ENCODE measurements at regions not wholly inside any gene's neighbourhood (a gene's known extent, or its start where the extent isn't known, plus 50 kb on each side); places are given as distances from the start of the nearest gene placed in this dataset.

- H3K4me3 ChIP-seq: no peak overlapping the region
- no peaks in the 10 kb centered on the region for H3K9me3 ChIP-seq
- H3K36me3 ChIP-seq: no peaks in the 10 kb centered on the region
- no peak for DNase-seq (ENCODE audit: extremely low spot score in 2 of 2)
- intact Hi-C loops (cut with DNase I): no loop called here
- no peak overlapping the region for H3K27ac ChIP-seq
- no peaks in the 10 kb centered on the region for H3K27me3 ChIP-seq
- TF ChIP-seq, protein P1, sequence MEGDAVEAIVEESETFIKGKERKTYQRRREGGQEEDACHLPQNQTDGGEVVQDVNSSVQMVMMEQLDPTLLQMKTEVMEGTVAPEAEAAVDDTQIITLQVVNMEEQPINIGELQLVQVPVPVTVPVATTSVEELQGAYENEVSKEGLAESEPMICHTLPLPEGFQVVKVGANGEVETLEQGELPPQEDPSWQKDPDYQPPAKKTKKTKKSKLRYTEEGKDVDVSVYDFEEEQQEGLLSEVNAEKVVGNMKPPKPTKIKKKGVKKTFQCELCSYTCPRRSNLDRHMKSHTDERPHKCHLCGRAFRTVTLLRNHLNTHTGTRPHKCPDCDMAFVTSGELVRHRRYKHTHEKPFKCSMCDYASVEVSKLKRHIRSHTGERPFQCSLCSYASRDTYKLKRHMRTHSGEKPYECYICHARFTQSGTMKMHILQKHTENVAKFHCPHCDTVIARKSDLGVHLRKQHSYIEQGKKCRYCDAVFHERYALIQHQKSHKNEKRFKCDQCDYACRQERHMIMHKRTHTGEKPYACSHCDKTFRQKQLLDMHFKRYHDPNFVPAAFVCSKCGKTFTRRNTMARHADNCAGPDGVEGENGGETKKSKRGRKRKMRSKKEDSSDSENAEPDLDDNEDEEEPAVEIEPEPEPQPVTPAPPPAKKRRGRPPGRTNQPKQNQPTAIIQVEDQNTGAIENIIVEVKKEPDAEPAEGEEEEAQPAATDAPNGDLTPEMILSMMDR (IDR thresholded peaks at IDR 0.05): no peak
- TF ChIP-seq POLR2AphosphoS5 (IDR thresholded peaks at IDR 0.05; ENCODE audit: insufficient read depth in 1 of 2, low read depth in 1 of 2): no peak
- TF ChIP-seq POLR2A (IDR thresholded peaks at IDR 0.05): no peak
- no peaks in the 10 kb centered on the region for H3K4me1 ChIP-seq
Observed at GRCh38 chr2:12267042-12267441, 449.7 kb upstream of the TRIB2 start.

DNA sequence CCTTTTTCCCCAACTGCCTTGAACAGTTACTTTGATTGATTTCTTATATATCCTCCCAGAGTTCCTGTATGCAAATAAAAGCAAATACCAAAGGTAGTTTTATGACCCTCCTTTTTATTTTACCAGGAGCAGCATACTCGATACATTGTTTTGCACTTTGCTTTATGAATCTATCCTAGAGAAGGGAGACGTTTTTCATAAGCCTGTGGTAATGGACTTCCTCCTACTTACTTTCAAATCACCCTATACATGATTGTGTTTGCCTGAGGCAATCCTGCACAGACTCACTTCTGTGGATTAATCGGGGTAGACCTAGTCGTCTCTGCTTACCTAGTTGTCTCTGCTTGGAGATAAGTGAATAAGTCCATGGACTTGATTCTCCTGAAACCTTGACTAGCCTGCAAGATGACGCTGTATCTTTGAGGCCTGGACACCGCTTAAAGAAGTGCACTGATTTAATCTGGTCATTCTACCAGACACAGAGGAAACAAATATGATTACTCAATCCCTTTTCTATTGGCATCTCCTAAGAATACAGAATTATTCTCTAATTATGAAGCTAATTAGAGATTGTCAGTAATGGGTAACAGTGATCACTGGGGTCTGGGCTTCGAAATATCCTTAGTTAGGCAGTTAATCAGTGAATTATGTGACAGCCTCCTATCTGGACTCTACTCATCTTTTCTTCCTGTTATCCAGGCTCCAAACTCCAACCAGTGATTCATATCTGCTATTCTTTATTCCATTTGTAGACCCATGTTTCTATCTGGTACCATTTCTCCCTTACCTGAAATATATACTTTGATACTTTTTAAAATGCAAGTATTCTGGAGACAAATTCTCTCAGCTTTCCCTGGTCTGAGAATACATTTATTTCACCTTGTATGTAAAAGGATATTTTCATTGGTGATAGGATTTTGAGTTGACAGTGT is 447.4 kb upstream of the TRIB2 start:
- DNase-seq (ENCODE audit: extremely low spot score in 2 of 2): no peak
- Histone ChIP-seq H3K36me3 (no peaks in the 10 kb centered on the region), H3K27ac (no peak overlapping the region), H3K27me3 (no peaks in the 10 kb centered on the region), H3K4me1 (no peaks in the 10 kb centered on the region), H3K4me3 (no peak overlapping the region), H3K9me3 (no peaks in the 10 kb centered on the region)
- intact Hi-C loops (cut with DNase I): no loop called here
- TF ChIP-seq, protein P1 (IDR thresholded peaks at IDR 0.05): no peak
- TF ChIP-seq POLR2A (IDR thresholded peaks at IDR 0.05): no peak

DNA sequence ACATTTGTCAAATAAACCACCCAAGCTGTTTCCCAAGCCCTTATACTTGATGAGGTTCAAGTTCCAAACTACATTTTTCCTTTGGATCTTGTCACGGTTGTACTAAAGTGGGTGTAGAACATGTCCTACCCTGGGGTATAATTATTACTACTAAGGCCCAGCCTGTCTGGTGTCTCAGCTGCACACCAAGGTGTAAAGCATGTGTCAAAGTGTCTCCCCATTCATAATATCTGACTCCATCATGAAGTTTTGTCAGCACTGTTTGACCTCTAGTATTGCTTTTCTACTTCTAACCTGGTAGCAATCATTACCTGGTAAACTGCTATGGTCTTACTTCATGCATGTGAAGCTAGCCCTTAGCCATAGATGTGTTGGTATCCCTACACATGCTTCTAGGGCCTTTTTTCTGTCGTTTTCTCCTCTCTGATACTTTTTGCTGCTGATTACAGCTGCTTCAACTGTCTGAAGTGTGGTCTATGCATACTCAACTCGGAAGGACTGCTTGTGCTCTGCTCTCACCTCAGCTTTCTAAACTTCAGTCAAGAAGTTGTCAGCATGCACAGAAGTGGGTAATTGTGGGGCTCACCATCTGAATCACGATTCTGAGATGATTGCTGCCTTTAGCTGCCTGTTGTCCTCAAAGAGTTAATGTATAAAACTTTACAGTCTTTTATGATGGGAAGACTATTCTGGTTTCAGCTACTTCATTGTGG is 445.7 kb upstream of the TRIB2 start:
- Histone ChIP-seq H3K27me3 (no peaks in the 10 kb centered on the region), H3K4me3 (no peak overlapping the region), H3K27ac (no peak overlapping the region), H3K9me3 (no peaks in the 10 kb centered on the region), H3K36me3 (no peaks in the 10 kb centered on the region), H3K4me1 (no peaks in the 10 kb centered on the region)
- DNase-seq (ENCODE audit: extremely low spot score in 2 of 2): no peak
- intact Hi-C loops (cut with DNase I): no loop called here
- TF ChIP-seq POLR2AphosphoS5 (IDR thresholded peaks at IDR 0.05; ENCODE audit: insufficient read depth in 1 of 2, low read depth in 1 of 2) (no peak), POLR2A (IDR thresholded peaks at IDR 0.05) (no peak)
- TF ChIP-seq, protein P1 (IDR thresholded peaks at IDR 0.05): no peak

- DNase-seq (ENCODE audit: extremely low spot score in 2 of 2): no peak
- TF ChIP-seq, protein P1 (IDR thresholded peaks at IDR 0.05): no peak
- TF ChIP-seq POLR2AphosphoS5 (IDR thresholded peaks at IDR 0.05; ENCODE audit: insufficient read depth in 1 of 2, low read depth in 1 of 2): no peak
- TF ChIP-seq POLR2A (IDR thresholded peaks at IDR 0.05): no peak
- Histone ChIP-seq H3K36me3 (no peaks in the 10 kb centered on the region), H3K27me3 (no peaks in the 10 kb centered on the region), H3K27ac (no peak overlapping the region), H3K4me1 (no peaks in the 10 kb centered on the region), H3K4me3 (no peak overlapping the region), H3K9me3 (no peaks in the 10 kb centered on the region)
- intact Hi-C loops (cut with DNase I): no loop called here
Observed at GRCh38 chr2:12271589-12271984, 445.1 kb upstream of the TRIB2 start.

DNA sequence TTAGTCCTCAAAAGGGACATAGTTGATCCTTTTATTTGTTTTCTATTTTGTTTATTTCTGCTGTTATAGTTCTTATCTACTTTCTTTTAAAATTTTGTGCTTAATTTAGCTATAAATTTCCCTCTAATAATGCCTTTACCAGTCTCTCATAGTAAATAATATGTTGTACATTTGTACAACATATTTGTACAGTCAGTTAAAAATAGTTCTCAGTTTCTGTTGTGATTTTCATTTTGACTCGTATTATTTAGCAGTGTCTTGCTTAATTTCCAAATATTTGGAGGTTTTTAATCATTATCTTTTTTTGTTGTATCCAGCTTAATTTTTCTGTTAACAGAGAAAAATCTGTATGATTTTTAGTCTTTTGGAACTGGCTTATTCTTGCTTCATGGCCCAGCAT is 443.6 kb upstream of the TRIB2 start:
- TF ChIP-seq POLR2AphosphoS5 (IDR thresholded peaks at IDR 0.05; ENCODE audit: insufficient read depth in 1 of 2, low read depth in 1 of 2): no peak
- TF ChIP-seq, protein P1 (IDR thresholded peaks at IDR 0.05): no peak
- H3K27ac ChIP-seq: no peak overlapping the region
- H3K4me3 ChIP-seq: no peak overlapping the region
- H3K27me3 ChIP-seq: no peaks in the 10 kb centered on the region
- H3K36me3 ChIP-seq: no peaks in the 10 kb centered on the region
- DNase-seq (ENCODE audit: extremely low spot score in 2 of 2): no peak
- H3K4me1 ChIP-seq: no peaks in the 10 kb centered on the region
- H3K9me3 ChIP-seq: no peaks in the 10 kb centered on the region
- intact Hi-C loops (cut with DNase I): no loop called here
